ENCODE measurements at regions not wholly inside any gene's neighbourhood (a gene's known extent, or its start where the extent isn't known, plus 50 kb on each side); places are given as distances from the start of the nearest gene placed in this dataset.
"Not testable (repeated sequence)": the region's sequence is repeated elsewhere in the genome, so short reads cannot be mapped to it uniquely, and the experiment has no call there.

- no peak for DNase-seq
These were observed 55.0 kb upstream of the PPP1R2C start for GRCh38 chrX:42832764-42833549.

- DNase-seq, result not testable (repeated sequence)
These were observed 55.6 kb upstream of the PPP1R2C start for GRCh38 chrX:42833550-42833940.

- DNase-seq, result no peak
These were observed 59.3 kb upstream of the PPP1R2C start for GRCh38 chrX:42837101-42837726.

GRCh38 chrX:42837747-42838146 is 59.8 kb upstream of the PPP1R2C start:
- DNase-seq, result no peak

GRCh38 chrX:42839632-42840031 is 61.7 kb upstream of the PPP1R2C start:
- no peak for DNase-seq

- no peak for DNase-seq
These were observed 68.8 kb upstream of the PPP1R2C start for GRCh38 chrX:42846741-42847140.

GRCh38 chrX:42855259-42855658 is 77.3 kb upstream of the PPP1R2C start:
- no peak for DNase-seq

- DNase-seq, result no peak
These were observed 79.8 kb upstream of the PPP1R2C start for GRCh38 chrX:42857766-42858165.

GRCh38 chrX:42869011-42869410 is 91.0 kb upstream of the PPP1R2C start:
- DNase-seq, result no peak

GRCh38 chrX:42869659-42870476 is 91.9 kb upstream of the PPP1R2C start:
- no peak for DNase-seq

GRCh38 chrX:42886519-42886918 is 108.6 kb upstream of the PPP1R2C start:
- no peak for DNase-seq

GRCh38 chrX:42900947-42901346 is 123.0 kb upstream of the PPP1R2C start:
- DNase-seq, result no peak

- DNase-seq, result no peak
These were observed 124.5 kb upstream of the PPP1R2C start for GRCh38 chrX:42902513-42902912.

- no peak for DNase-seq
These were observed 142.8 kb upstream of the PPP1R2C start for GRCh38 chrX:42920752-42921151.

- DNase-seq, result no peak
These were observed 152.1 kb upstream of the PPP1R2C start for GRCh38 chrX:42930071-42930470.

- peak; percentile 5 for DNase-seq
These were observed 153.0 kb upstream of the PPP1R2C start for GRCh38 chrX:42930951-42931350.

- DNase-seq, result no peak
These were observed 155.2 kb upstream of the PPP1R2C start for GRCh38 chrX:42933187-42933586.

GRCh38 chrX:42934020-42934726 is 156.2 kb upstream of the PPP1R2C start:
- DNase-seq, result no peak

- DNase-seq, result no peak
These were observed 163.7 kb upstream of the PPP1R2C start for GRCh38 chrX:42941671-42942070.

- DNase-seq, result no peak
These were observed 165.3 kb upstream of the PPP1R2C start for GRCh38 chrX:42943051-42943974.

GRCh38 chrX:42944381-42944998 is 166.5 kb upstream of the PPP1R2C start:
- DNase-seq, result no peak
